SW480 (cell line): ENCODE measurements at regions not wholly inside any gene's neighbourhood (a gene's known extent, or its start where the extent isn't known, plus 50 kb on each side); places are given as distances from the start of the nearest gene placed in this dataset.
"Not testable (repeated sequence)": the region's sequence is repeated elsewhere in the genome, so short reads cannot be mapped to it uniquely, and the experiment has no call there.

Source experiments
- DNase-seq: peaks from one replicate; pipeline ENCODE4 v3.0.0-alpha.2; 2016; ENCODE audit warnings: low spot score

DNA sequence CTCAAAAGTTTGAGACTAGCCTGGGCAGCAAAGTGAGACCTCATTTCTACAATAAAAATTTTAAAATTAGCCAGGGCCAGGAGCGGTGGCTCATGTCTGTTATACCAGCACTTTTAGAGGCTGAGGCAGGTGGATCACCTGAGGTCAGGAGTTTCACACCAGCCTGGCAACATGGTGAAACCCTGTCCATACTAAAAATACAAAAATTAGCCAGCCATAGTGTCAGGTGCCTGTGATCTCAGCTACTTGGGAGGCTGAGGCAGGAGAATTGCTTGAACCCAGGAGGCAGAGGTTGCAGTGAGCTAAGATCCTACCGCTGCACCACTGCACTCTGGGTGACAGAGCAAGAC, 85.1 kb upstream of the MAP4 start:
- DNase-seq = not testable (repeated sequence)

GRCh38 chr3:48092270-48092669, 76.1 kb upstream of the MAP4 start:
- no peak for DNase-seq

DNA sequence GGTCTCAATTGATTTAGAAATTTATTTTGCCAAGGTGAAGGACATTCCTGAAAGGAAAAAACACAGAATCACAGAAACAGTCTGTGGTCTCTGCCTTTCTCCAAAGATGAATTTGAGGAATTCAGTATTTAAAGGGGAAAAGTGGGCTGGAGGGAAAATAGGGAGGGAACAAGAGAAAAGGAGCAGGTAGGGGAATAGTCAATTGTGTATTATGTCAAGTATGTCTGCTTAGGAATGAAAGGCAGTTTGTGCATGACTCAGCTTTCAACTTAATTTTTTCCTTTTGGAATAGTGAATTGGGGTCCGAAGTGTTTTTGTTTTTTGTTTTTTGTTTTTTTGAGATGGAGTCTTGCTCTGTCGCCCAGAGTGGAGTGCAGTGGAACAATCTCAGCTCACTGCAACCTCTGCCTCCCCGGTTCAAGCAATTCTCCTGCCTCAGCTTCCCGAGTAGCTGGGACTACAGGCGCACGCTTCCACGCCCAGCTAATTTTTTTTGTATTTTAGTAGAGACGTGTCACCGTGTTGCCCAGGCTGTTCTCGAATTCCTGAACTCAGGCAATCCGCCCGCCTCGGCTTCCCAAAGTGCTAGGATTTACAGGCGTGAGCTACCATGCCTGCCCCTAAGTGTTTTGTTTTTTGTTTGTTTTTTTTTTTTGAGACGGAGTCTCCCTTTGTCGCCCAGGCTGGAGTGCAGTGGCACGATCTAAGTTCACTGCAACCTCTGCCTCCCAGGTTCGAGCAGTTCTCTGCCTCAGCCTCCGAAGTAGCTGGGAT, 74.1 kb upstream of the MAP4 start:
- DNase-seq = no peak

DNA sequence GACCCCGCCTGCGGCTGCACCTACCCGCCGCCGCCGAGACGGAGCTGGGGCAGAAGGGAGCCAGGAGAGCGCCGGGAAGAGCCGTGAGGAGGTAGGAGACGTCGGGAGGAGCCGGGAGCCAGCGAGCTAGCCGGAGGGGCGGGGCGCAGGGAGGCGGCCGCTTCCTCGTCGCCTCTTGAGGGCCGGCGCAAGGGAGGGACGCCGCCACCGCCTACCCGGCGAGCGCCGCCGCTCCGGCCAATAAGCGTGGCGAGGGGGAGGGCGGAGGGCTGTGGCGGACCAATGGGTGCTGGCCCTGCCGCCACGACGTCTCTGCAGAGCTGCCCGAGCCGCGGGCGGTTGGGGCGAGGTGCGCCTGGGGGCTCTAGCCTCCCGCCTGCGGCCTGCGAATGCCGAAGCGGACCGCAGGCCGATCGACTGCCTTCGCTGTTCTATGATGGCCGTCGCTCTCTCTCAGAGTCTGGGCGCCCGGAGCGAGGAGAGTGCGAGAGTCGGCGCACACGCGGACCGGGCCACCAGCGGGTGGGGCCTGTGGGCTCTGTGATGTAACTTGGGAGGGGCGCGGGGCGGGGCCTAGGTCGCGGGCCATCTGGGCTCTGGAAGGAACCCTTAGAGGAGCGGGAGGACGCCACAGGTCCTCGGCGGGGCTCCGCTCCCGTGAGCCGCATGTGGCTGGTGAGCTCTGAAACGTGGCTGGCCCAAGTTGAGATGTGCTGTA, 72.7 kb upstream of the MAP4 start:
- peak; percentile 95 for DNase-seq

GRCh38 chr3:48088056-48088748, 72.0 kb upstream of the MAP4 start:
- DNase-seq = peak; percentile 47

- DNase-seq = no peak
Measured at GRCh38 chr3:48086705-48087104, 70.5 kb upstream of the MAP4 start.

DNA sequence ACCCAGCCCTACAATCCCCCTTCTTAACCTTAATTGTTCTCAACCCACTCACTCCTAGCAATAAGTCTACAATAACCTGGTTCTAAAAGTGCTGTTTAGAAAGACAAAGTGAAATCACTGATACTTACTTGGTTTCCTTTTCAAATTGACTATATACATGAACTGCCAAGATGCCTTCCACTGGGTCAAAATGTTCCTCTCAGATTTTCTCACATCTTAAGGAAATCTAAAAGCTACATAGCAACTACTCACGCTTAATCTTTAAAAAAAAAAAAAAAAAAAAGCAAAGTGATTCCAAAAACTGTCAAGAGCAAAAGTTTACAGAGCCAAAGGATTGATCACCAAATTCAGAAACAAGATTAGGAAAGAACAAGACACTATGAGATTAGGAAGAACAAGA, 68.7 kb upstream of the MAP4 start:
- DNase-seq = no peak

DNA sequence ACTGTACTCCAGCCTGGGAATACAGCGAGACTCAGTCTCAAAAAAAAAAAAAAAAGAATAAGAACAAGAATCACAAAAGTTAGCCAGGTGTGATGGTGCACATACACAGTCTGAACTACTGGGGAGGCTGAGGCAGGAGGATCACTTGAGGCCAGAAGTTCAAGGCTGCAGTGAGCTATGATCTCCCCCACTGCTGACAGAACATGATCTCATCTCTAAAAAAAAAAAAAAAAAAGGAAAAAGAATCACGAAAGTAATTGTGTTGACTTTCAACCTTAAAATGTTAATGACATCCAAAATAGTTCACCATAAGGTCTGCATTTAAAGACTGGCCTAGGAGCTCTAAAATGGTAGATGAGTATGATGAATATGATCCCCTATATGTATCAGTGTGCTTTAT, 68.0 kb upstream of the MAP4 start:
- no peak for DNase-seq

GRCh38 chr3:48082580-48083184, 66.5 kb upstream of the MAP4 start:
- DNase-seq = no peak

GRCh38 chr3:48077815-48078214, 61.6 kb upstream of the MAP4 start:
- no peak for DNase-seq

- DNase-seq = no peak
Measured at GRCh38 chr3:48070030-48070429, 53.8 kb upstream of the MAP4 start.

DNA sequence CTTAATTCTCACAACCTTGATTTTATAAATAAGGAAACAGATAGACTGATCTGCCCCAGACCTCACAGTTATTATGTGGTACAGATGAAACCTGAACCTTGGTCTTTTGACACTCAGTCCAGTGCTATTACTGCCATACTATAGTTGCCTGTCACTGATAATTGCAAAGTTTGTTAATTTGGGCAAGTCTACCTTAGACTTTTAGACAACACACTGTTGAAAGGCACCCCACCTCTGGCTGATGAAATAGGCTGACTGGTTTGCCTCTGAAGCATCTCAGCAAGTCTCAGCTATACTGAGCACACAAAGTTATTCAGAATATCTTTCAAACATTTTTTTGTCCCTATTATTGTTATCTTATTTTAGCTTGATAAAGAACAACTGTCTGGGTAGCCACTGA, 53.1 kb upstream of the MAP4 start:
- DNase-seq = no peak

DNA sequence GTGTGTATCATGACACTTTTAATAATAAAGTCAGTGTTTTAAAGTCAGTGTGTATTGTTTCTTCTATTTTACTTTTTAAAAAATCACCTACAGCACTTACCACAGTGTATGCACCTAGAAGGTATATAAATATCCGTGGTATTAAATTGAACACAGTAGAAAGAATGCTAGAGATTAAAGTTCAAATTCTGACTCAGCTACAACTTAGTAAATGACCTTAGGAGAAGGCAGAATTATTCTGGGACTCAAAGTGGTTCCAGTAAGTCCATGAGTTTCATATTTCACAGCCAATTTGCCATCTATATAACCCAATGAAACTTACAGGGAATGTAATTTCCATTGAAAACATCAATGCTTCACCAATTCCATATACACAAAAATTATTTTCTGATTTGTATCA, 52.7 kb upstream of the MAP4 start:
- DNase-seq = no peak

DNA sequence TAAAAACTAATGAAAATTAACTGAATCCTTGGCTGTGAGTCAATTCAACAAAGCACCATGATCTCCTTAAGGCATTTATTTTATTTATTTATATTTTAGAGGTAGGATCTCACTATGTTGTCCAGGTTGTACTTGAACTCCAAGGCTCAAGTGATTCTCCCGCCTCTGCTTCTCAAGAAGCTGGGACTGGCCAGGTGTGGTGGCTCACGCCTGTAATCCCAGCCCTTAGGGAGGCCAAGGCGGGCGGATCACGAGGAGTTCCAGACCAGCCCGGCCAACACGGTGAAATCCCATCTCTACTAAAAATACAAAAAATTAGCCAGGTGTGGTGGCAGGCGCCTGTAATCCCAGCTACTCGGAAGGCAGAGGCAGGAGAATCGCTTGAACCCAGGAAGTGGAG, 52.1 kb upstream of the MAP4 start:
- not testable (repeated sequence) for DNase-seq

DNA sequence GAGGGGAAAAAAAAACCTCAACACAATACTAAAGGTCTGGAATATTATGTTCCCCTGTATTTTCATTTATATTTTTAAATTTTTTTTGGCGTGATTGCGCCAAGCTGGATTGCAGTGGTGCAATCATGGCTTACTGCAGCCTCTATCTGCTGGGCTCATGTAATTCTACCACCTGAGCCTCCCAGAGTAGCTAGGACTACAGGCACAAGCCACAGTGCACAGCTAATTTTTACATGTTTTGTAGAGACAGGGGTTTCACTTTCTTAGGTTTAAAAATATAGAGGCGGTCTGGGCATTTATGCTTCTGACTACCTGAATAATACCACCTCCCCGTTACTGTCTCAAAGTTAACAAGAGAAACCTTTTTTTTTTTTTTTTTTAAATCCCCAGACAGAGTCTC, 51.1 kb upstream of the MAP4 start:
- DNase-seq = no peak
